ENCODE measurements at regions not wholly inside any gene's neighbourhood (a gene's known extent, or its start where the extent isn't known, plus 50 kb on each side); places are given as distances from the start of the nearest gene placed in this dataset.

DNA sequence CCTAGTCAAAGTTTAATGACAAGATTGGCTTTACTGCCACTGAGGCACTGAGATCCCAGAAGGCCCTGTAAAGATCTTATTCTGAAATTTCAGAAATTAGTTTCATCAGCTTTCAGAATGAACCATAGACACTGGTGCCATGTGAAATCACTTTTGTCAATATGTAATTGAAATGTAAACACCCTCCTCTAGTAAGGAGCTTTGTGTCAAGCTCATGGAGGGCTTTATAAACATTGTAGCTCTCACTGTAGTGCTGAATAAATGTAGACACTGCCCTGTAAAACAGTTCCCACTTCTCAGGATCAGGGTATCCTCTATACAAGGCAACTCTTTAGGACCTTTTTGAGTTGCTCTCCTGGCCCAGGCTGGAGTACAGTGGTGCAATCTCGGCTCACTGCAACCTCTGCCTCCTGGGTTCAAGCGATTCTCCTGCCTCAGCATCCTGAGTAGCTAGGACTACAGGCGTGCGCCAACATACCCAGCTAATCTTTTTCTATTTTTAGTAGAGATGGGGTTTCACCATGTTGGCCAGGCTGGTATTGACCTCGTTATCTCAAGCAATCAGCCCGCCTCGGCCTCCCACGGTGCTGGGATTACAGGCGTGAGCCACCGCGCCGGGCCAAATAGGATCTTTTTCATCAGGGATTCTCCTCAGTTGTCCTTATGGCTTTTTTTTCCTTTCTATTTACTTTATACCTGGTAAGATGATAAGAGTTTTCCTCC lies 1823.9 kb upstream of the CDH9 start:
- no peak for DNase-seq
- ChIA-PET POLR2A (no interaction called here), CTCF (no interaction called here)
- Histone ChIP-seq H3K9ac (no peak overlapping the region), H3F3A (replicated peaks; ENCODE audit: insufficient read depth) (no peaks in the 10 kb centered on the region), H3K27ac (ENCODE audit: low read depth in 2 of 2, low read length in 1 of 2) (no peak overlapping the region), H3K4me3 (ENCODE audit: low read depth in 2 of 2, low read length in 1 of 2) (no peak overlapping the region), H3K27me3 (ENCODE audit: insufficient read depth) (no peaks in the 10 kb centered on the region), H3K79me2 (ENCODE audit: insufficient read depth) (no peaks in the 10 kb centered on the region), H3K36me3 (replicated peaks in 1 of 2; ENCODE audit: control insufficient read depth in 1 of 2, insufficient read depth in 2 of 2, low read length in 1 of 2) (no peaks in the 10 kb centered on the region), H3K4me1 (ENCODE audit: control insufficient read depth in 1 of 2, insufficient read depth in 2 of 2, low read depth in 1 of 2, low read length in 1 of 2) (no peaks in the 10 kb centered on the region), H3K4me2 (no peak overlapping the region), H4K20me1 (ENCODE audit: insufficient read depth) (no peaks in the 10 kb centered on the region), H2AFZ (ENCODE audit: low read depth) (no peak overlapping the region), H3K9me2 (no peaks in the 10 kb centered on the region), H3K9me3 (no peaks in the 10 kb centered on the region)
- TF ChIP-seq RCOR1 (IDR thresholded peaks at IDR 0.05; ENCODE audit: low read length): no peak
- TF ChIP-seq, protein P1, sequence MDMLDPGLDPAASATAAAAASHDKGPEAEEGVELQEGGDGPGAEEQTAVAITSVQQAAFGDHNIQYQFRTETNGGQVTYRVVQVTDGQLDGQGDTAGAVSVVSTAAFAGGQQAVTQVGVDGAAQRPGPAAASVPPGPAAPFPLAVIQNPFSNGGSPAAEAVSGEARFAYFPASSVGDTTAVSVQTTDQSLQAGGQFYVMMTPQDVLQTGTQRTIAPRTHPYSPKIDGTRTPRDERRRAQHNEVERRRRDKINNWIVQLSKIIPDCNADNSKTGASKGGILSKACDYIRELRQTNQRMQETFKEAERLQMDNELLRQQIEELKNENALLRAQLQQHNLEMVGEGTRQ (IDR thresholded peaks at IDR 0.05; ENCODE audit: borderline replicate concordance, low read depth, low read length): no peak
- no peak for TF ChIP-seq NRF1 (IDR thresholded peaks at IDR 0.05; ENCODE audit: low read depth, low read length)
- TF ChIP-seq RAD21 (IDR thresholded peaks at IDR 0.05; ENCODE audit: low read length): no peak
- TF ChIP-seq, protein P2, sequence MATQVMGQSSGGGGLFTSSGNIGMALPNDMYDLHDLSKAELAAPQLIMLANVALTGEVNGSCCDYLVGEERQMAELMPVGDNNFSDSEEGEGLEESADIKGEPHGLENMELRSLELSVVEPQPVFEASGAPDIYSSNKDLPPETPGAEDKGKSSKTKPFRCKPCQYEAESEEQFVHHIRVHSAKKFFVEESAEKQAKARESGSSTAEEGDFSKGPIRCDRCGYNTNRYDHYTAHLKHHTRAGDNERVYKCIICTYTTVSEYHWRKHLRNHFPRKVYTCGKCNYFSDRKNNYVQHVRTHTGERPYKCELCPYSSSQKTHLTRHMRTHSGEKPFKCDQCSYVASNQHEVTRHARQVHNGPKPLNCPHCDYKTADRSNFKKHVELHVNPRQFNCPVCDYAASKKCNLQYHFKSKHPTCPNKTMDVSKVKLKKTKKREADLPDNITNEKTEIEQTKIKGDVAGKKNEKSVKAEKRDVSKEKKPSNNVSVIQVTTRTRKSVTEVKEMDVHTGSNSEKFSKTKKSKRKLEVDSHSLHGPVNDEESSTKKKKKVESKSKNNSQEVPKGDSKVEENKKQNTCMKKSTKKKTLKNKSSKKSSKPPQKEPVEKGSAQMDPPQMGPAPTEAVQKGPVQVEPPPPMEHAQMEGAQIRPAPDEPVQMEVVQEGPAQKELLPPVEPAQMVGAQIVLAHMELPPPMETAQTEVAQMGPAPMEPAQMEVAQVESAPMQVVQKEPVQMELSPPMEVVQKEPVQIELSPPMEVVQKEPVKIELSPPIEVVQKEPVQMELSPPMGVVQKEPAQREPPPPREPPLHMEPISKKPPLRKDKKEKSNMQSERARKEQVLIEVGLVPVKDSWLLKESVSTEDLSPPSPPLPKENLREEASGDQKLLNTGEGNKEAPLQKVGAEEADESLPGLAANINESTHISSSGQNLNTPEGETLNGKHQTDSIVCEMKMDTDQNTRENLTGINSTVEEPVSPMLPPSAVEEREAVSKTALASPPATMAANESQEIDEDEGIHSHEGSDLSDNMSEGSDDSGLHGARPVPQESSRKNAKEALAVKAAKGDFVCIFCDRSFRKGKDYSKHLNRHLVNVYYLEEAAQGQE (IDR thresholded peaks at IDR 0.05; ENCODE audit: low read depth, low read length): no peak
- no peak for TF ChIP-seq RXRA (IDR thresholded peaks at IDR 0.05; ENCODE audit: borderline replicate concordance, low read depth)
- WGBS (ENCODE audit: low lambda C conversion rate): 40% methylated on average over 12 of the region's 12 CpGs

DNA sequence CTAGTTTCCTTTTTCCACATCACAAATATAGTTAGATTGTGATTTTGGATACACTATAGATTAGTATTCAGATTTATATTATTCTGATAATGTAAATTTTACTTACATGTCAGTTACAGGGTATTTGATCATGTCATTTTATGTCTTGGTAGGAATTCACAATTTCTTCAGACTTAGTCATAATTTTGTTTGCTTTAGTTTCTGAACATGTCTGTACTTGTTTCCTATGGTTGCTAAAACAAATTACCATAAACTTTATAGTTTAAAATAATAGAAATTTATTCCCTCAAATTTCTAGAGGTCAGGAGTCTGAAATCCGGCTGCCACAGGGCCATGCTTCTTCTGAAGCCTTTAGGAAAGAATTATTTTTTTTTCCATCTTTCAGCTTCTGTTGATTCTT lies 1817.2 kb upstream of the CDH9 start:
- Histone ChIP-seq H3K9me2 (no peaks in the 10 kb centered on the region), H4K20me1 (ENCODE audit: insufficient read depth) (no peaks in the 10 kb centered on the region), H3K36me3 (replicated peaks in 1 of 2; ENCODE audit: control insufficient read depth in 1 of 2, insufficient read depth in 2 of 2, low read length in 1 of 2) (no peaks in the 10 kb centered on the region), H2AFZ (ENCODE audit: low read depth) (peak overlapping the region; percentile 66; the same call in 1 of the 2 replicates), H3K4me1 (ENCODE audit: control insufficient read depth in 1 of 2, insufficient read depth in 2 of 2, low read depth in 1 of 2, low read length in 1 of 2) (no peaks in the 10 kb centered on the region), H3K4me3 (ENCODE audit: low read depth in 2 of 2, low read length in 1 of 2) (no peak overlapping the region), H3K79me2 (ENCODE audit: insufficient read depth) (no peaks in the 10 kb centered on the region), H3K27me3 (ENCODE audit: insufficient read depth) (no peaks in the 10 kb centered on the region), H3K9me3 (no peaks in the 10 kb centered on the region), H3F3A (replicated peaks; ENCODE audit: insufficient read depth) (no peaks in the 10 kb centered on the region), H3K4me2 (no peak overlapping the region), H3K9ac (no peak overlapping the region), H3K27ac (ENCODE audit: low read depth in 2 of 2, low read length in 1 of 2) (no peak overlapping the region)
- DNase-seq: no peak
- ChIA-PET CTCF (no interaction called here), POLR2A (no interaction called here)
- WGBS (ENCODE audit: low lambda C conversion rate): 0% methylated on average over 1 of the region's 1 CpG
- TF ChIP-seq RXRA (IDR thresholded peaks at IDR 0.05; ENCODE audit: borderline replicate concordance, low read depth): no peak
- TF ChIP-seq, protein P2 (IDR thresholded peaks at IDR 0.05; ENCODE audit: low read depth, low read length): no peak
- no peak for TF ChIP-seq RCOR1 (IDR thresholded peaks at IDR 0.05; ENCODE audit: low read length)
- TF ChIP-seq MXI1 (IDR thresholded peaks at IDR 0.05; ENCODE audit: low read depth, low read length): no peak
- no peak for TF ChIP-seq FOXJ3 (CRISPR knock-in tag; IDR thresholded peaks at IDR 0.05)
- no peak for TF ChIP-seq SMC3 (IDR thresholded peaks at IDR 0.05; ENCODE audit: low read depth, low read length)
- TF ChIP-seq, protein P3, sequence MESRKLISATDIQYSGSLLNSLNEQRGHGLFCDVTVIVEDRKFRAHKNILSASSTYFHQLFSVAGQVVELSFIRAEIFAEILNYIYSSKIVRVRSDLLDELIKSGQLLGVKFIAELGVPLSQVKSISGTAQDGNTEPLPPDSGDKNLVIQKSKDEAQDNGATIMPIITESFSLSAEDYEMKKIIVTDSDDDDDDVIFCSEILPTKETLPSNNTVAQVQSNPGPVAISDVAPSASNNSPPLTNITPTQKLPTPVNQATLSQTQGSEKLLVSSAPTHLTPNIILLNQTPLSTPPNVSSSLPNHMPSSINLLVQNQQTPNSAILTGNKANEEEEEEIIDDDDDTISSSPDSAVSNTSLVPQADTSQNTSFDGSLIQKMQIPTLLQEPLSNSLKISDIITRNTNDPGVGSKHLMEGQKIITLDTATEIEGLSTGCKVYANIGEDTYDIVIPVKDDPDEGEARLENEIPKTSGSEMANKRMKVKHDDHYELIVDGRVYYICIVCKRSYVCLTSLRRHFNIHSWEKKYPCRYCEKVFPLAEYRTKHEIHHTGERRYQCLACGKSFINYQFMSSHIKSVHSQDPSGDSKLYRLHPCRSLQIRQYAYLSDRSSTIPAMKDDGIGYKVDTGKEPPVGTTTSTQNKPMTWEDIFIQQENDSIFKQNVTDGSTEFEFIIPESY (IDR thresholded peaks at IDR 0.05; ENCODE audit: borderline replicate concordance, low read depth): no peak
- no peak for TF ChIP-seq TCF12 (IDR thresholded peaks at IDR 0.05)
- no peak for TF ChIP-seq CHD2 (IDR thresholded peaks at IDR 0.05; ENCODE audit: low read length, partially characterized antibody)
- no peak for TF ChIP-seq YY1 (IDR thresholded peaks at IDR 0.05; ENCODE audit: low read depth)
- TF ChIP-seq RFX5 (IDR thresholded peaks at IDR 0.05; ENCODE audit: low read length): no peak
- no peak for TF ChIP-seq JUND (IDR thresholded peaks at IDR 0.05)
- TF ChIP-seq FOSL2 (IDR thresholded peaks at IDR 0.05; ENCODE audit: borderline replicate concordance, low read depth): no peak
- TF ChIP-seq FOXM1 (IDR thresholded peaks at IDR 0.05; ENCODE audit: low read depth): no peak

Measured in SK-N-SH (cell line).